WI38 (cell line): ENCODE measurements at regions not wholly inside any gene's neighbourhood (a gene's known extent, or its start where the extent isn't known, plus 50 kb on each side); places are given as distances from the start of the nearest gene placed in this dataset.

Source experiments
- H3K4me3 ChIP-seq: 2 replicates; pipeline ENCODE4 v1.5.1; 2011; ENCODE audit warnings: low read depth, mild to moderate bottlenecking, control low read depth, low read length
- CTCF ChIP-seq: IDR thresholded peaks from 2 replicates; pipeline ENCODE4 v1.5.1; 2012; ENCODE audit warnings: low read depth, mild to moderate bottlenecking, control low read depth, low read length

- no peak for TF ChIP-seq CTCF
- no peak overlapping the region for H3K4me3 ChIP-seq
These were observed 384.7 kb downstream of the EDEM1 start for GRCh38 chr3:5572168-5572567.

- no peak overlapping the region for H3K4me3 ChIP-seq
- TF ChIP-seq CTCF: no peak
These were observed 388.9 kb downstream of the EDEM1 start for GRCh38 chr3:5576277-5577011.

GRCh38 chr3:5579139-5579602 lies 391.7 kb downstream of the EDEM1 start:
- H3K4me3 ChIP-seq: no peak overlapping the region
- TF ChIP-seq CTCF: no peak

GRCh38 chr3:5579946-5580345 lies 392.4 kb downstream of the EDEM1 start:
- H3K4me3 ChIP-seq: no peak overlapping the region
- TF ChIP-seq CTCF: no peak

GRCh38 chr3:5580826-5581225 lies 393.3 kb downstream of the EDEM1 start:
- TF ChIP-seq CTCF: no peak
- no peak overlapping the region for H3K4me3 ChIP-seq

GRCh38 chr3:5581743-5582142 lies 394.2 kb downstream of the EDEM1 start:
- TF ChIP-seq CTCF: no peak
- H3K4me3 ChIP-seq: no peak overlapping the region

- no peak overlapping the region for H3K4me3 ChIP-seq
- no peak for TF ChIP-seq CTCF
These were observed 396.4 kb downstream of the EDEM1 start for GRCh38 chr3:5583920-5584319.
